Thymus (tissue), 11 donors: ENCODE measurements at regions not wholly inside any gene's neighbourhood (a gene's known extent, or its start where the extent isn't known, plus 50 kb on each side); places are given as distances from the start of the nearest gene placed in this dataset.

Source experiments
- DNase-seq, 9 donors: peaks; one replicate each; pipeline ENCODE4 v3.0.0-alpha.2; 2013; ENCODE audit warnings: low spot score in 9 of 9, low read depth in 6 of 9, missing footprints in 1 of 9
- H3K27ac ChIP-seq, 2 donors: one replicate each; pipeline ENCODE4 v1.5.1; 2013; ENCODE audit warnings: control low read depth in 1 of 2, low read depth in 1 of 2, low read length in 1 of 2, mild to moderate bottlenecking in 1 of 2, moderate library complexity in 1 of 2
- H3K27me3 ChIP-seq, 2 donors: one replicate each; pipeline ENCODE4 v1.5.1; 2013; ENCODE audit warnings: low read length in 1 of 2; ENCODE audit not compliant: control insufficient read depth in 2 of 2, insufficient read depth in 1 of 2
- H3K36me3 ChIP-seq, 2 donors: one replicate each; pipeline ENCODE4 v1.5.1; 2013; ENCODE audit warnings: low read length in 1 of 2, mild to moderate bottlenecking in 1 of 2, moderate library complexity in 1 of 2; ENCODE audit not compliant: control insufficient read depth in 2 of 2, insufficient read depth in 2 of 2
- H3K4me1 ChIP-seq, 2 donors: one replicate each; pipeline ENCODE4 v1.5.1; 2013; ENCODE audit warnings: low read length in 2 of 2; ENCODE audit not compliant: control insufficient read depth in 2 of 2, insufficient read depth in 2 of 2
- H3K4me3 ChIP-seq, 2 donors: one replicate each; pipeline ENCODE4 v1.5.1; 2013; ENCODE audit warnings: low read length in 2 of 2, control low read depth in 1 of 2, mild to moderate bottlenecking in 1 of 2
- H3K9me3 ChIP-seq, 2 donors: one replicate each; pipeline ENCODE4 v1.5.1; 2013; ENCODE audit warnings: low read length in 1 of 2, mild to moderate bottlenecking in 1 of 2; ENCODE audit not compliant: control insufficient read depth in 2 of 2, insufficient read depth in 1 of 2
- WGBS: extraction: QIAGEN DNeasy Blood & Tissue Kit; methylation state at CpG from one replicate; pipeline ENCODE4 v1.1.7; 2013; 5-methylcytosine and 5-hydroxymethylcytosine counted together
- donor health status: healthy.

GRCh38 chr10:94043431-94043990 lies 49.8 kb downstream of the PLCE1 start:
- H3K4me3 ChIP-seq = no peak overlapping the region
- no peak overlapping the region for H3K27ac ChIP-seq
- H3K4me1 ChIP-seq = no peaks in the 10 kb centered on the region
- no peaks in the 10 kb centered on the region for H3K36me3 ChIP-seq
- H3K27me3 ChIP-seq = no peaks in the 10 kb centered on the region
- no peaks in the 10 kb centered on the region for H3K9me3 ChIP-seq
- no peak for DNase-seq

GRCh38 chr10:94046098-94046497 lies 52.4 kb downstream of the PLCE1 start:
- Histone ChIP-seq H3K36me3 (no peaks in the 10 kb centered on the region), H3K27ac (no peak overlapping the region), H3K4me1 (no peaks in the 10 kb centered on the region), H3K4me3 (no peak overlapping the region), H3K27me3 (no peaks in the 10 kb centered on the region), H3K9me3 (no peaks in the 10 kb centered on the region)
- no peak for DNase-seq
- 67% methylated on average over 1 of the region's 1 CpG for WGBS

- no peak for DNase-seq
- no peaks in the 10 kb centered on the region for H3K4me1 ChIP-seq
- no peak overlapping the region for H3K4me3 ChIP-seq
- no peaks in the 10 kb centered on the region for H3K36me3 ChIP-seq
- H3K27me3 ChIP-seq = no peaks in the 10 kb centered on the region
- H3K27ac ChIP-seq = no peak overlapping the region
- 95% methylated on average over 3 of the region's 3 CpGs for WGBS
- no peaks in the 10 kb centered on the region for H3K9me3 ChIP-seq
Observed at GRCh38 chr10:94047293-94047692, 53.6 kb downstream of the PLCE1 start.

GRCh38 chr10:94049911-94050310 lies 56.2 kb downstream of the PLCE1 start:
- WGBS = 46% methylated on average over 4 of the region's 4 CpGs
- Histone ChIP-seq H3K27ac (no peak overlapping the region), H3K27me3 (no peaks in the 10 kb centered on the region), H3K4me3 (no peak overlapping the region), H3K9me3 (no peaks in the 10 kb centered on the region), H3K36me3 (no peaks in the 10 kb centered on the region), H3K4me1 (no peaks in the 10 kb centered on the region)
- no peak for DNase-seq

DNA sequence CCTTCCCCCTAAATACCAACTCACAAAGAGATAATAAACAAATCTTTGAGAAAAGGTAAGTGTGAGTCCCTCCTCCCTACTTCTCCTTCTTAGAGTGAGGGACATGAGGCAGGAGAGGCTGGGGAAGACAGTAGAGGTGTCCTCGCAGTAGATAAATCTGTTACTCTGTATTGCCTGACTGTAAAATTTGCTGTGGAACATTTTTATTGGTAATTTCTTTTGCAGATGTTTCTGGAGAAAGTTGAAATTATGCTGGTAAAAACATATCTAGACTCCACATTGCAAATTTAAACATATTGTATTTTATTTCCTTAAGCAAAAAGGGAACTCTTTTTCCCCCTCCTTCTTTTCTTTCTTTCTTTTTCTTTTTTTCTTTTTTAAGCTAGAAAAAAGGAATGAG lies 58.5 kb downstream of the PLCE1 start:
- Histone ChIP-seq H3K27me3 (no peaks in the 10 kb centered on the region), H3K9me3 (no peaks in the 10 kb centered on the region), H3K27ac (no peak overlapping the region), H3K4me3 (no peak overlapping the region), H3K4me1 (no peaks in the 10 kb centered on the region), H3K36me3 (no peaks in the 10 kb centered on the region)
- 100% methylated on average over 1 of the region's 1 CpG for WGBS
- no peak for DNase-seq

DNA sequence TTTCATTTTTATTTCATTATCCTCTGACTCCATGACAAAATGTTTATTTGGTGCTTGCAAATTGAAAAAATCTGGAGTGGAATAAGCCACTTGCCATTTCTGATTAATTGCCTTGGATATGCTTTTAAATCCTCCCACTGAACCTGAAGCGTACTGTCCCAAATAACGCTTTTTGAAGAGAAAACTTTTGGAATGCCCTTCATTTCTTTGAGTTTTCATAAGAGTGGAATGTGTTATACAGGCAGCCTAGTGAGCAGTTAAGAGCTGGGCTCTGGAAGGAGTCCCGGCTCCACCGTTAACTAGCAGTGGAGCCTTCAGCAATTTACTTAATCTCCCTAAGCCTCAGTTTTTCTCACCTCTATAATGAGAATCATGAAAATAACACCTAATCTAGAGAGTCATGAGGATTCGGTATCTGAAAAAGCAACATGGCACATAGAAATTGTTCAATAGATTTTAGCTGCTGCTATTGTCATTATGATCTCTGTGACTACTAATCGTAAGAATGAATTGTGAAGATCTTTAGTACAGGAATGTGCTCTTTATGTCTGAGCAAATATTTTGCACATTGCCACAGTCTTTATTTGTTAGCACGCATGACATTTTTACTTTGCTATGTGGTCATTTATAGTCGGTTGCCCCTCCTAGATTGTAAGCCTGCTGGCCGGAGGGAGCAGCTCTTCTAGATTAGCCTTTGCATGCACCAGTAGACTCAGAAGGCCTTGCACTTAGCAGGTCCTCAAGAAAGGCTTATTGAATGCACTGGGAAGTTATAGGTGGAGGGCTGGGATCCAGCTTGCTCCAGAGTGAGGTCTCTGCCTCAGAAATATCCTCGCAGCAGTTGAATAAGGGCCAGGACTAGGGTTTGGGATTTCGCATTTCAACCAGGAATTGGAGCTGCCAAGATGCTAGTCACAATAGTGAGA lies 59.4 kb downstream of the PLCE1 start:
- H3K4me1 ChIP-seq = no peaks in the 10 kb centered on the region
- no peak for DNase-seq
- no peak overlapping the region for H3K4me3 ChIP-seq
- H3K9me3 ChIP-seq = no peaks in the 10 kb centered on the region
- 95% methylated on average over 11 of the region's 11 CpGs for WGBS
- H3K27ac ChIP-seq = no peak overlapping the region
- no peaks in the 10 kb centered on the region for H3K27me3 ChIP-seq
- H3K36me3 ChIP-seq = no peaks in the 10 kb centered on the region

- Histone ChIP-seq H3K9me3 (no peaks in the 10 kb centered on the region), H3K36me3 (no peaks in the 10 kb centered on the region), H3K27ac (no peak overlapping the region), H3K4me1 (no peaks in the 10 kb centered on the region), H3K27me3 (no peaks in the 10 kb centered on the region), H3K4me3 (no peak overlapping the region)
- no peak for DNase-seq
- WGBS = 92% methylated on average over 3 of the region's 3 CpGs
Observed at GRCh38 chr10:94059178-94059883, 65.6 kb downstream of the PLCE1 start.

GRCh38 chr10:94061026-94061425 lies 67.3 kb downstream of the PLCE1 start:
- no peak overlapping the region for H3K27ac ChIP-seq
- H3K4me1 ChIP-seq = no peaks in the 10 kb centered on the region
- no peaks in the 10 kb centered on the region for H3K9me3 ChIP-seq
- 94% methylated on average over 2 of the region's 2 CpGs for WGBS
- H3K36me3 ChIP-seq = no peaks in the 10 kb centered on the region
- no peaks in the 10 kb centered on the region for H3K27me3 ChIP-seq
- no peak overlapping the region for H3K4me3 ChIP-seq
- DNase-seq = no peak

GRCh38 chr10:94062611-94063010 lies 68.9 kb downstream of the PLCE1 start:
- H3K36me3 ChIP-seq = no peaks in the 10 kb centered on the region
- WGBS = 95% methylated on average over 2 of the region's 2 CpGs
- DNase-seq = no peak

More at GRCh38 chr10:94062611-94063010, 68.9 kb downstream of the PLCE1 start:
- Histone ChIP-seq H3K9me3 (no peaks in the 10 kb centered on the region), H3K4me1 (no peaks in the 10 kb centered on the region), H3K4me3 (no peak overlapping the region), H3K27ac (no peak overlapping the region), H3K27me3 (no peaks in the 10 kb centered on the region)
